Neural progenitor cell (in vitro differentiated cells): ENCODE measurements at regions not wholly inside any gene's neighbourhood (a gene's known extent, or its start where the extent isn't known, plus 50 kb on each side); places are given as distances from the start of the nearest gene placed in this dataset.

ENCODE experiments used
- CTCF ChIP-seq: fragments of 200-600 bp; sonication (generic); IDR thresholded peaks from 2 replicates; pipeline ENCODE4 v1.5.1; 2017; ENCODE audit warnings: antibody characterized with exemption, mild to moderate bottlenecking
- EZH2 ChIP-seq: fragments of 200-600 bp; sonication (generic); IDR thresholded peaks from 2 replicates; pipeline ENCODE4 v1.6.1; 2017; ENCODE audit warnings: antibody characterized with exemption, mild to moderate bottlenecking, moderate library complexity

GRCh38 chr5:155332618-155333017, 319.1 kb downstream of the KIF4B start:
- TF ChIP-seq CTCF (no peak), EZH2 (no peak)
